ENCODE measurements at regions not wholly inside any gene's neighbourhood (a gene's known extent, or its start where the extent isn't known, plus 50 kb on each side); places are given as distances from the start of the nearest gene placed in this dataset.
"Not testable (repeated sequence)": the region's sequence is repeated elsewhere in the genome, so short reads cannot be mapped to it uniquely, and the experiment has no call there.

DNA sequence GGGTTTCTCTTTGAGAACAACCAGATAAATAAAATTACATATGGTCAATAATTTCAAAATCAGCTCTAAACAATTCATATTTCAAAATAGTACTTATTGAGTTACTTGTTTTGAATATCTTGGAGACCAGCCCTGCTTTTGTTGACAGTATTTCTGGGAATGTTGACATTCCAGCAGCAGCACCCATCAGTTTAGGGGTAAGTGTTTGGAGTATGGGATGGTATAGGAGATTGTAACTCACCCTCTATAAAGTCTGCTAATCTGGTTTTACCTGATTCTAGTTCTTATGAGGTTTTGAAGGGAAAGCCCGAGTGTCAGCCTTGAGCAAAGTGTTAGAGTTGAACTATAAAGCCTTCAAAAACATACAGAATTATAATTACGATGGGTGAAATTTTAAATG, 139.2 kb upstream of the ANKRD50 start:
- Histone ChIP-seq H3K36me3 (ENCODE audit: control insufficient read depth in 1 of 2, insufficient read depth in 2 of 2, low read length in 2 of 2) (no peaks in the 10 kb centered on the region), H3K4me1 (ENCODE audit: control insufficient read depth in 1 of 2, insufficient read depth in 2 of 2, low read length in 2 of 2) (no peaks in the 10 kb centered on the region), H3K27me3 (ENCODE audit: low read depth, low read length) (no peaks in the 10 kb centered on the region), H3K27ac (ENCODE audit: low read length) (no peak overlapping the region), H3K9me3 (ENCODE audit: control insufficient read depth in 1 of 2, low read length in 2 of 2) (no peaks in the 10 kb centered on the region), H3K4me3 (ENCODE audit: low read depth in 1 of 2, low read length in 2 of 2) (no peak overlapping the region)

DNA sequence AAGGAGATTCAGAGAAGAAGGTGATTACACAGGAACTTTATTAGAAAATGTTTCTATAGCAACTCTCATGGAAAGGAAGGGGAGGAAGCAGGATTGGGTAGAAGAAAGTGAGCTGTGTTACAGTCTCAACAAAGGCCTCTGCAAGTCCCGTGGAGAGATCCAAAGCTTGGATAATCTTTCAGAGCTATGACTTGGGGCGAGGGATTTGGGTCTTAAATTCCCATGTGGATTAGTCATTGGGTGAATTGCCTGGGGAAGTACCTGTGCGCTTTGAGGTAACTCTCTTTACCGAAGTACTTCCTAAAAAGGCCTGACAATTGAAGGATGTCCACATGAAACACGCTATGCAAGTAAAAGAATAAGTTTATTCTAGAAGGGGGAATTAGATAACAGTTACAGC, 133.8 kb upstream of the ANKRD50 start:
- H3K27ac ChIP-seq (ENCODE audit: low read length): no peak overlapping the region
- H3K36me3 ChIP-seq (ENCODE audit: control insufficient read depth in 1 of 2, insufficient read depth in 2 of 2, low read length in 2 of 2): no peaks in the 10 kb centered on the region
- no peaks in the 10 kb centered on the region for H3K9me3 ChIP-seq (ENCODE audit: control insufficient read depth in 1 of 2, low read length in 2 of 2)
- no peaks in the 10 kb centered on the region for H3K4me1 ChIP-seq (ENCODE audit: control insufficient read depth in 1 of 2, insufficient read depth in 2 of 2, low read length in 2 of 2)
- no peak overlapping the region for H3K4me3 ChIP-seq (ENCODE audit: low read depth in 1 of 2, low read length in 2 of 2)
- H3K27me3 ChIP-seq (ENCODE audit: low read depth, low read length): no peaks in the 10 kb centered on the region

DNA sequence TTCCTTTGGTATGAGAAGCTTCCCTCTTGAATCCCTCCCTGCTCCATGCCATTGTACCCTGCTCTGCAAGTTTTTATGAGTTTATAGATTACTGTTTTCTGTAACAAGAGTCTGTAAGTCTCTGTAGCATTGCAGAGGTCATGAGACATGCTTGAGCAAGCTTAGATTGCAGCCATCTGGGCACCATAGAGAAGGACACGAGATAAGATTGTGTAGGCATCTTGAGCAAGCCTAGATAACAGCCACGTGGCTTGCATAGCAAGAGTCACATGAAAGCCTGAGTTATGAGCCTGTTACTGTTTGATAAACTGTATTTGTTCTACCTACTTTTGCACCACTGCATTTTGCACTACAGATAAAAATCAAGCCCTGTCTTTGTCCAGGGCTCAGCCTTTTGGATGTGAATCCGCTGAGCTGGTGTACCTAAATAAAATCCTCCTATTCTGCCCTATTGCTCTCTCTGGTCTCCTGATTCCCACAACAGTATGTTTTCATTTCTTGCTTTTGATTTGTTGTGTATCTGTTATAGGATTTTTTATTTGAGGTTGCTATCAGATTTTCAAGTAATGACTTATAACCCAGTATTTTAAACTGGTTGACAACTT, 127.4 kb upstream of the ANKRD50 start:
- Histone ChIP-seq H3K9me3 (ENCODE audit: control insufficient read depth in 1 of 2, low read length in 2 of 2) (peaks cover 8 to 27% of the 10 kb centered on the region in 2 donors), H3K36me3 (ENCODE audit: control insufficient read depth in 1 of 2, insufficient read depth in 2 of 2, low read length in 2 of 2) (no peaks in the 10 kb centered on the region), H3K4me3 (ENCODE audit: low read depth in 1 of 2, low read length in 2 of 2) (peak overlapping the region in 1 of 2 donors; percentile 37), H3K4me1 (ENCODE audit: control insufficient read depth in 1 of 2, insufficient read depth in 2 of 2, low read length in 2 of 2) (no peaks in the 10 kb centered on the region), H3K27me3 (ENCODE audit: low read depth, low read length) (no peaks in the 10 kb centered on the region), H3K27ac (ENCODE audit: low read length) (no peak overlapping the region)

DNA sequence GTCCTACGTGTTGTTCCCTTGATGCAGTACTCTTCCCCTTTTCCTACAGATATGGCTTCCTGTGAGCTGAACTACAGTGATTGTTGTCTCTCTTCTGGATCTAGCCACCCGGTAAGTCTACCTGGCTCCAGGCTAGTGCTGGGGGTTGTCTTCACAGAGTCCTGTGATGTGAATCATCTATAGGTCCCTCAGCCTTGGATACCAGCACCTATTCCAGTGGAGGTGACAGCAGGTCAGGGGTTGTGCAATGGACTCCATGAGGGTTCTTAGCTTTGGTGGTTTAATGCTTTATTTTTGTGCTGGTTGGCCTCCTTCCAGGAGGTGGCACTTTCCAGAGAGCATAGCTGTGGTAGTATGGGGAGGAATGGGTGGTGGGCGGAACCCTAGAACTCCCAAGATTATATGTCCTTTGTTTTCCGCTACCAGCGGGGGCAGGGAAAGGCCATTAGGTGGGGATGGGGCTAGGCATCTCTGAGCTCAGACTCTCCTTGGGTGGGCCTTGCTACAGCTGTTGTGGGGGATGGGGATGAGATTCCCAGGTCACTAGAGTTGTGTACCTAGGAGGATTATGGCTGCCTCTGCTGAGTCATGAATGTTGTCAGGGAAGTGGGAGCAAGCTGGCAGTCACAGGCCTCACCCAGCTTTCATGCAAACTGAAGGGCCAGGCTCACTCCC, 121.4 kb upstream of the ANKRD50 start:
- Histone ChIP-seq H3K9me3 (ENCODE audit: control insufficient read depth in 1 of 2, low read length in 2 of 2) (peaks cover 0 to 15% of the 10 kb centered on the region in 2 donors), H3K27me3 (ENCODE audit: low read depth, low read length) (no peaks in the 10 kb centered on the region), H3K4me3 (ENCODE audit: low read depth in 1 of 2, low read length in 2 of 2) (no peak overlapping the region), H3K27ac (ENCODE audit: low read length) (no peak overlapping the region), H3K4me1 (ENCODE audit: control insufficient read depth in 1 of 2, insufficient read depth in 2 of 2, low read length in 2 of 2) (no peaks in the 10 kb centered on the region), H3K36me3 (ENCODE audit: control insufficient read depth in 1 of 2, insufficient read depth in 2 of 2, low read length in 2 of 2) (no peaks in the 10 kb centered on the region)

DNA sequence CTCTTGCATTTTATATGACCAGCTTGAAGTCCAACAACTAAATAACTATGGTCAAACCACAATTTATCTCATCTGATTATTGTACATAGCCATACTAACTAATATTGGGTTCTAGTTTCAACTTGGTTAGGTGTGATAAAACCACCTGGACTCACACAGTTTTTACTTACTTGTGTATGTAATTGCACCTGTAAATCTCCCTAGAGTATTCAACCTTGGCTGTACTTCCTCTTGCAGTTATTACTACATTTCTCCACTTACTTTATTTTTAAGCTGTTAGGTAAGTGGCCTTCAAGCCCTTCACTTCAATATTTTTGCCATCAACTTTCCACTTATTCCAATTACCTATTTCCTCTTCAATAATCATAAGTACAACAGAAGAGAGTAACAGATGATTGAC, 115.8 kb upstream of the ANKRD50 start:
- H3K27me3 ChIP-seq (ENCODE audit: low read depth, low read length): no peaks in the 10 kb centered on the region
- no peaks in the 10 kb centered on the region for H3K9me3 ChIP-seq (ENCODE audit: control insufficient read depth in 1 of 2, low read length in 2 of 2)
- no peaks in the 10 kb centered on the region for H3K36me3 ChIP-seq (ENCODE audit: control insufficient read depth in 1 of 2, insufficient read depth in 2 of 2, low read length in 2 of 2)
- H3K27ac ChIP-seq (ENCODE audit: low read length): no peak overlapping the region
- no peak overlapping the region for H3K4me3 ChIP-seq (ENCODE audit: low read depth in 1 of 2, low read length in 2 of 2)
- no peaks in the 10 kb centered on the region for H3K4me1 ChIP-seq (ENCODE audit: control insufficient read depth in 1 of 2, insufficient read depth in 2 of 2, low read length in 2 of 2)

DNA sequence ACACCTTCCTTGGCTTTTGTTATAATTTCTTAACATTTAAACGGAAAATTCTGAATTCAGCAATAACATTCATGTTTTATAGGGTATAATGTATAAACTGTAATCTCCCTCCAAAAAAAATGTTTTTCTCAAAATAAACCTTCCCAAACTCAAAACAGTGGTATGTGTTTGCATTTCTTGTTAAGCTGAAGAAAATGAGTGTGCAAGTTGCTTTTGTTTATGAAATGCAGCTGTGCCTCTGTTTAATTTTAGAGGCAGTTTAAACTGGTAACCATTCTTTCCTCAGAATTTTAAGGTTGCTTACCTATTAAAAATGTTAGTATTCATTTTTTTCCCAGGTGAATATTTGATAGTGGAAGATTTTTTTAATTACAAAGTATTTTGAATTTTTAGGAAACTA, 105.0 kb upstream of the ANKRD50 start:
- Histone ChIP-seq H3K27me3 (ENCODE audit: low read depth, low read length) (no peaks in the 10 kb centered on the region), H3K4me1 (ENCODE audit: control insufficient read depth in 1 of 2, insufficient read depth in 2 of 2, low read length in 2 of 2) (no peaks in the 10 kb centered on the region), H3K36me3 (ENCODE audit: control insufficient read depth in 1 of 2, insufficient read depth in 2 of 2, low read length in 2 of 2) (no peaks in the 10 kb centered on the region), H3K9me3 (ENCODE audit: control insufficient read depth in 1 of 2, low read length in 2 of 2) (peaks cover 0 to 3% of the 10 kb centered on the region in 2 donors), H3K4me3 (ENCODE audit: low read depth in 1 of 2, low read length in 2 of 2) (no peak overlapping the region), H3K27ac (ENCODE audit: low read length) (no peak overlapping the region)

DNA sequence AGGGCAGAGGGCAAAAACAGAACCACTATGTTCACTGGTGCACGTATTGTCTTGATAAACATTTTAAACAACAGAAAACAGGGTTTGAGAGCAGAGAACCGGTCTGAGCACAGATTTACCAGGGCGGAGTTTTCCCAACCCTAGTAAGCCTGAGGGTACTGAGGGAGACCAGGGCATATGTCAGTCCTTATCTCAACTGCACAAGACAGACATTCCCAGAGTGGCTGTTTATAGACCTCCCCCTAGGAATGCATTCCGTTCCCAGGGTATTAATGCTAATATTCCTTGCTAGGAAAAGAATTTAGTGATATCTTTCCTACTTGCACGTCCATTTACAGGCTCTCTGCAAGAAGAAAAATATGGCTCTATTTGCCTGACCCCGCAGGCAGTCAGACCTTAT, 99.7 kb upstream of the ANKRD50 start:
- H3K36me3 ChIP-seq (ENCODE audit: control insufficient read depth in 1 of 2, insufficient read depth in 2 of 2, low read length in 2 of 2); H3K9me3 ChIP-seq (ENCODE audit: control insufficient read depth in 1 of 2, low read length in 2 of 2); H3K4me3 ChIP-seq (ENCODE audit: low read depth in 1 of 2, low read length in 2 of 2); H3K4me1 ChIP-seq (ENCODE audit: control insufficient read depth in 1 of 2, insufficient read depth in 2 of 2, low read length in 2 of 2); H3K27me3 ChIP-seq (ENCODE audit: low read depth, low read length); H3K27ac ChIP-seq (ENCODE audit: low read length): not testable (repeated sequence)

DNA sequence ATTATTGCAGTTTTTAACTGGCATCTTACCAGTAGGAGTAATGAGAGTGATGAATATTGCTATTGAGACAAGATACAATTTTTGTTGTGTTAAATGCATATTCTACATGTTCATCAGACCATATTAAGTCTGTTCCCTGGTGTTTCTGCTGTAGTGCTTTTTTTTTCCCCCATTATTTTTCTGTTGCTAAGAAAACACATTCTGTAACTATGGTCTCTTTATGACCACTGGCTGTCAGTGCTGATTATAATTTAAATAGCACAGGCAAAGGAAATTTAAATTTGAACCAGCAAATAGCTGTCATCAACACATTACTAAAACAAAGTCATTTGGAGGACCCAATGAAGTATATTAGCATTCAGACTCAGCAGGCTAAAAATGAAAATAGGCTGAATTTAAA, 98.3 kb upstream of the ANKRD50 start:
- no peaks in the 10 kb centered on the region for H3K4me1 ChIP-seq (ENCODE audit: control insufficient read depth in 1 of 2, insufficient read depth in 2 of 2, low read length in 2 of 2)
- H3K4me3 ChIP-seq (ENCODE audit: low read depth in 1 of 2, low read length in 2 of 2): no peak overlapping the region
- H3K27ac ChIP-seq (ENCODE audit: low read length): no peak overlapping the region
- no peaks in the 10 kb centered on the region for H3K36me3 ChIP-seq (ENCODE audit: control insufficient read depth in 1 of 2, insufficient read depth in 2 of 2, low read length in 2 of 2)
- peaks cover 0 to 6% of the 10 kb centered on the region in 2 donors for H3K9me3 ChIP-seq (ENCODE audit: control insufficient read depth in 1 of 2, low read length in 2 of 2)
- H3K27me3 ChIP-seq (ENCODE audit: low read depth, low read length): no peaks in the 10 kb centered on the region

DNA sequence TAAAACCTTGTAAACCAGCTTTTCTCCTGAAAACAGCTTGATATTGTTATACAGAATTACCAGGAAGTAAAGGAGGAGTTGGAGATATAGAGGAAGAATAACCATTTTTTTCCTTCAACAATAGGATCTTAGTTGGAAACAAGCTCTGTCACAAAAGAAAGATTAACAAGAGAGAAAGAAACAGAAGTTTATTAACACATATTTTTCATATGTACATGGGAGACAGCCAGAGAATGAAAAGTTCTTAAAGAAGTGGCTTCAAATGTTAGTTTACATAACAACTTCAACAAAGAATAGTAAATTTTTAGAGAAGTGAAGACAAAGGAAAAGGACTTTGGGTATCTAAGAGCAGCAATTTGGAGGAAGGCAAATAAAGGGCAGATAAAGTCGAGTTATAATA, 94.9 kb upstream of the ANKRD50 start:
- Histone ChIP-seq H3K27ac (ENCODE audit: low read length) (no peak overlapping the region), H3K4me3 (ENCODE audit: low read depth in 1 of 2, low read length in 2 of 2) (no peak overlapping the region), H3K4me1 (ENCODE audit: control insufficient read depth in 1 of 2, insufficient read depth in 2 of 2, low read length in 2 of 2) (no peaks in the 10 kb centered on the region), H3K36me3 (ENCODE audit: control insufficient read depth in 1 of 2, insufficient read depth in 2 of 2, low read length in 2 of 2) (no peaks in the 10 kb centered on the region), H3K9me3 (ENCODE audit: control insufficient read depth in 1 of 2, low read length in 2 of 2) (peaks cover 0 to 5% of the 10 kb centered on the region in 2 donors), H3K27me3 (ENCODE audit: low read depth, low read length) (no peaks in the 10 kb centered on the region)

DNA sequence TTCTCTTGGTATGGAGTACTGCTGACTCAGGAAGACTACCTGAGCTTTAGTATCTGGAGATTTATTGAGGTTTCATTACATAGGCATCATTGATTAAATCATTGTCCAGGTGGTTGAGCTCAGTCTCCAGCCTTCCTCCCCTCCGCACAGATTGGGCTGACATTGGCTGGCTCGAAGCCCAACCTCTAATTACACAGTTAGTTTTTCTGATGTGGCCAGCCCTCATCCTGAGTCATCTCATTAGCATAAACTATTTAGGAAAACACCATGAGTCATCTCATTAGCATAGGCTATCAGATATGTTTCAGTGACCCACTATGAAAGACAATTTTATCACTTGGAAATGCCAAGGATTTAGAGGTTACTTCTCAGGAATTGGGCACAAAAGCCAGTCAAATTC, 93.9 kb upstream of the ANKRD50 start:
- no peaks in the 10 kb centered on the region for H3K4me1 ChIP-seq (ENCODE audit: control insufficient read depth in 1 of 2, insufficient read depth in 2 of 2, low read length in 2 of 2)
- no peak overlapping the region for H3K4me3 ChIP-seq (ENCODE audit: low read depth in 1 of 2, low read length in 2 of 2)
- H3K36me3 ChIP-seq (ENCODE audit: control insufficient read depth in 1 of 2, insufficient read depth in 2 of 2, low read length in 2 of 2): no peaks in the 10 kb centered on the region
- no peak overlapping the region for H3K27ac ChIP-seq (ENCODE audit: low read length)
- no peaks in the 10 kb centered on the region for H3K27me3 ChIP-seq (ENCODE audit: low read depth, low read length)
- H3K9me3 ChIP-seq (ENCODE audit: control insufficient read depth in 1 of 2, low read length in 2 of 2): no peaks in the 10 kb centered on the region

DNA sequence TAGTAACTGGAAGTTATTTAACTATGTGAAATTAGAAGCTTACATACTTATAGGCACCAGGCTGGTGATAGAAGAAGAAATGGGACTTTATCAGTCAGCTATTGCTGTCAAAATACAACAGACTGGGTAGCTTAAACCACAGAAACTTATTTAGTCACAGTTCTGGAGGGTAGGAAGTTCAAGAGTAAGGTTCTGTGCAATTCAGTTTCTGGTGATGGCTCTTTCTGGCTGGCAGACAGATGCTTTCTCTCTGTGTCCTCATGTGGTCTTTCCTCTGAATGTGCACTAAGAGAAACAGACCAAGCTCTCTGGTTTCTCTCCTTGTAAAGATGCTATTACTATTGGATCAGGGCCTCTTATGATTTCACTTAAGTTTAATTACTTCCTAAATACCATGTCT, 92.1 kb upstream of the ANKRD50 start:
- Histone ChIP-seq H3K27ac (ENCODE audit: low read length) (no peak overlapping the region), H3K36me3 (ENCODE audit: control insufficient read depth in 1 of 2, insufficient read depth in 2 of 2, low read length in 2 of 2) (no peaks in the 10 kb centered on the region), H3K4me3 (ENCODE audit: low read depth in 1 of 2, low read length in 2 of 2) (no peak overlapping the region), H3K27me3 (ENCODE audit: low read depth, low read length) (no peaks in the 10 kb centered on the region), H3K4me1 (ENCODE audit: control insufficient read depth in 1 of 2, insufficient read depth in 2 of 2, low read length in 2 of 2) (no peaks in the 10 kb centered on the region), H3K9me3 (ENCODE audit: control insufficient read depth in 1 of 2, low read length in 2 of 2) (no peaks in the 10 kb centered on the region)

DNA sequence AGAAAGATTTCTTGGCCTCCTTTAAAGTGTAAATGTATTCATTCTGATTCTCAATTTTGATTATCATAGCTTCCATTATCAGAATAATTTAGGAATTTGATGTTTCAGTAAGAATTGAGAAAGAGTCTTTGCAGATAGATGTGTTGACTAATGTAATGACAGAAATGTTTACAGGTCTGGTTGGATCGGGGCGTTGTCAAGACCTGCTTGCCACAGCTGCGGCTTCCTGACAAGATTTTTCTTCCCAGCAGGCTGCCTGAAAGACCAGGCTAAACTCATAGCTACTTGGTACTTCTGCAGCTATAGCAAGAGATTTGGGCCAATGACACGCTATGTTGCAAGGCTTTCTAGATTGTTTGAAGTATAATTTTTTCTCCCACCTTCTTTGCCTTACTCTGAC, 91.5 kb upstream of the ANKRD50 start:
- H3K27ac ChIP-seq (ENCODE audit: low read length): no peak overlapping the region
- H3K9me3 ChIP-seq (ENCODE audit: control insufficient read depth in 1 of 2, low read length in 2 of 2): no peaks in the 10 kb centered on the region
- H3K27me3 ChIP-seq (ENCODE audit: low read depth, low read length): no peaks in the 10 kb centered on the region
- no peaks in the 10 kb centered on the region for H3K4me1 ChIP-seq (ENCODE audit: control insufficient read depth in 1 of 2, insufficient read depth in 2 of 2, low read length in 2 of 2)
- no peaks in the 10 kb centered on the region for H3K36me3 ChIP-seq (ENCODE audit: control insufficient read depth in 1 of 2, insufficient read depth in 2 of 2, low read length in 2 of 2)
- no peak overlapping the region for H3K4me3 ChIP-seq (ENCODE audit: low read depth in 1 of 2, low read length in 2 of 2)

All from muscle layer of duodenum (tissue), 2 donors.